ENCODE measurements at regions not wholly inside any gene's neighbourhood (a gene's known extent, or its start where the extent isn't known, plus 50 kb on each side); places are given as distances from the start of the nearest gene placed in this dataset.

GRCh38 chr16:19361587-19361986, 56.1 kb upstream of the TMC5 start:
- TF ChIP-seq CTCF (conservative IDR thresholded peaks at IDR 0.05; ENCODE audit: low read depth, low read length): no peak
- no peak for TF ChIP-seq EZH2 (IDR thresholded peaks at IDR 0.05; ENCODE audit: low read length, unreplicated experiment)
- no peak for TF ChIP-seq EZH2phosphoT487 (IDR thresholded peaks at IDR 0.05; ENCODE audit: borderline replicate concordance, low read length)

Data from PC-3 (cell line).